ENCODE measurements at regions not wholly inside any gene's neighbourhood (a gene's known extent, or its start where the extent isn't known, plus 50 kb on each side); places are given as distances from the start of the nearest gene placed in this dataset.

DNA sequence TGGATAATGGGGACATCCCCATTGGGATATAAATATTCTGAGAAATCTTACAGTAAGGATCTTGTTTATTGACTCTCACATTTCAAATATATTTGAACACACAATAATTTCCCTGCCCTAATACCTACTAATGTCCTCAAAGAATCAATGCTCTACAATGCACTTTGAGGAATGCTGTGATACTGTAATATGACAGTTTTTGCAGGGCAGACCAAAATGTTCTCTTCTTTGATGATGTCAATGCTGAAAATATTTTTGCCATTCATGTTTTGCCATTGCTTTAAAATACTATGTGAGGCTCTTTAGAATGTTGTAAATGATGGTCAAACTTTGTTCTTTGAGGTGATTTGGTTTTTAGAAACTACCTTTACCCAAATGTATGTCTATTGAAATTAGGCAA, 594.1 kb downstream of the INHBA start:
- TF ChIP-seq, protein P1, sequence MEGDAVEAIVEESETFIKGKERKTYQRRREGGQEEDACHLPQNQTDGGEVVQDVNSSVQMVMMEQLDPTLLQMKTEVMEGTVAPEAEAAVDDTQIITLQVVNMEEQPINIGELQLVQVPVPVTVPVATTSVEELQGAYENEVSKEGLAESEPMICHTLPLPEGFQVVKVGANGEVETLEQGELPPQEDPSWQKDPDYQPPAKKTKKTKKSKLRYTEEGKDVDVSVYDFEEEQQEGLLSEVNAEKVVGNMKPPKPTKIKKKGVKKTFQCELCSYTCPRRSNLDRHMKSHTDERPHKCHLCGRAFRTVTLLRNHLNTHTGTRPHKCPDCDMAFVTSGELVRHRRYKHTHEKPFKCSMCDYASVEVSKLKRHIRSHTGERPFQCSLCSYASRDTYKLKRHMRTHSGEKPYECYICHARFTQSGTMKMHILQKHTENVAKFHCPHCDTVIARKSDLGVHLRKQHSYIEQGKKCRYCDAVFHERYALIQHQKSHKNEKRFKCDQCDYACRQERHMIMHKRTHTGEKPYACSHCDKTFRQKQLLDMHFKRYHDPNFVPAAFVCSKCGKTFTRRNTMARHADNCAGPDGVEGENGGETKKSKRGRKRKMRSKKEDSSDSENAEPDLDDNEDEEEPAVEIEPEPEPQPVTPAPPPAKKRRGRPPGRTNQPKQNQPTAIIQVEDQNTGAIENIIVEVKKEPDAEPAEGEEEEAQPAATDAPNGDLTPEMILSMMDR (IDR thresholded peaks at IDR 0.05): no peak
- no peak for TF ChIP-seq POLR2A (IDR thresholded peaks at IDR 0.05)
